ENCODE measurements at regions not wholly inside any gene's neighbourhood (a gene's known extent, or its start where the extent isn't known, plus 50 kb on each side); places are given as distances from the start of the nearest gene placed in this dataset.

DNA sequence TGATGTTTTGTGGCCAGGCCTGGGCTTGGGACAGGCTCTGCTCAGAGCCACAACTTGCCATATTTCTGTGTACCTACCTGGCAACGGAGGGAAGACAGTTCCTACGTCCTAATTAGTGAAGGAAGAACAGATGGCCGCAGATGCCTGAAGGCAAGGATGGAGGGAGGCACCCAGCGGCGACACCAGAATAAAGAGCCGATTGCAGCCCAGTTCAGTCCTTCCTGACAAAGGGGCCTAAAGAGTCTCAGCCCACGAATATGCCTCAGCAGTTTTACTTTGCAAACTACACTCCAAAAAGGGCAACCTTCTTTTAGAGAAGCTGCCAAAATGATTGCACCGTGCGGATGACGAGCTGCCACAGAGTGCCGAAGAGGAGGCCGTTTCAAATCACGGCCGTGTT is 585.8 kb downstream of the GLRX3 start:
- no peak for DNase-seq (ENCODE audit: low read depth)
- TF ChIP-seq, protein P1, sequence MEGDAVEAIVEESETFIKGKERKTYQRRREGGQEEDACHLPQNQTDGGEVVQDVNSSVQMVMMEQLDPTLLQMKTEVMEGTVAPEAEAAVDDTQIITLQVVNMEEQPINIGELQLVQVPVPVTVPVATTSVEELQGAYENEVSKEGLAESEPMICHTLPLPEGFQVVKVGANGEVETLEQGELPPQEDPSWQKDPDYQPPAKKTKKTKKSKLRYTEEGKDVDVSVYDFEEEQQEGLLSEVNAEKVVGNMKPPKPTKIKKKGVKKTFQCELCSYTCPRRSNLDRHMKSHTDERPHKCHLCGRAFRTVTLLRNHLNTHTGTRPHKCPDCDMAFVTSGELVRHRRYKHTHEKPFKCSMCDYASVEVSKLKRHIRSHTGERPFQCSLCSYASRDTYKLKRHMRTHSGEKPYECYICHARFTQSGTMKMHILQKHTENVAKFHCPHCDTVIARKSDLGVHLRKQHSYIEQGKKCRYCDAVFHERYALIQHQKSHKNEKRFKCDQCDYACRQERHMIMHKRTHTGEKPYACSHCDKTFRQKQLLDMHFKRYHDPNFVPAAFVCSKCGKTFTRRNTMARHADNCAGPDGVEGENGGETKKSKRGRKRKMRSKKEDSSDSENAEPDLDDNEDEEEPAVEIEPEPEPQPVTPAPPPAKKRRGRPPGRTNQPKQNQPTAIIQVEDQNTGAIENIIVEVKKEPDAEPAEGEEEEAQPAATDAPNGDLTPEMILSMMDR (conservative IDR thresholded peaks at IDR 0.05; ENCODE audit: low read length), result no peak
- no peak overlapping the region for H3K4me3 ChIP-seq (ENCODE audit: low read length)

DNA sequence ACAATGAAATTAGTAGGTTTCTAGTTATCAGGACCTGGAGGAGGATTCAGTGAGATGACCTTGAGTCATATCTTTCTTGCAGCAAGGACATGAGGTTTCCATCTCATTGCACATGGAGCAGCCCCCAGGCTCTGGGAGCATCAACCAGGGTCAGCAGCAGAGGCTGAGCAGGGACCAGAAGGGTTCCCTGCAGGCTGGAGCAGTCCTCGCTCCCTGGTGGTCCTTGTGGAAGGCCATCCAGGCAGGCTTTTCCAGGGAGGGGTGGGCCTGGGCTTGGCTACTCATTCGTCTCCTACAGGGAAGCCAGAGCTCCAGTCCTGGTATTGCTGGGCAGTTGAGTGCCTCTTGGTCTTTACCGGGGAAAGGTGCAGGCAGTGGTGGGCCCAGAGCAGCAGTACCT is 587.5 kb downstream of the GLRX3 start:
- TF ChIP-seq, protein P1 (conservative IDR thresholded peaks at IDR 0.05; ENCODE audit: low read length), result no peak
- no peak for DNase-seq (ENCODE audit: low read depth)
- no peak overlapping the region for H3K4me3 ChIP-seq (ENCODE audit: low read length)

DNA sequence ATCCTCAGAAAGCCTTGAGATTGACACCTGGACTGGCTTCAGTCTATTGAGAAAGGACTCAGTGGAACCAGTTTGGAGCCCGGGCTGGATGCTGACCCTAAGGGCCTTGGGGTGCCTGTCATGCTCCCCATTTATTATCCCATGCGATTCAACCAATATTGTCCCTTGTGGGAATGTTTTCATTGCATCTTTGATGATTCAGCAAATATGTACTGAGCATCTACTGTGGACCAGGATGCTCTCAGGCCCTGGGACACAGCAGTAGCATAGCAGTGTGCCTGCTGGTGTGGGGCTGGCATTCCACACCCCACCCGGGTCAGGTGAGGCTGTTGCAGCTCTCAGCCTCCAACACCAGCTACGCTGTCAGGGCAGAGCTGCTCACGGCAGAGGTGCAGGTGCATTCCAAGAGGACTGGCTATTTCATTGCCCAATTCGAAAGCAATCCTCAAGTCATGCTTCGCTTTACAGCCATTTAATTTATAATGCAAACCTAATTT is 586.0 kb downstream of the TCERG1L start:
- no peak overlapping the region for H3K4me3 ChIP-seq (ENCODE audit: low read length)
- TF ChIP-seq, protein P1 (conservative IDR thresholded peaks at IDR 0.05; ENCODE audit: low read length), result no peak
- no peak for DNase-seq (ENCODE audit: low read depth)

DNA sequence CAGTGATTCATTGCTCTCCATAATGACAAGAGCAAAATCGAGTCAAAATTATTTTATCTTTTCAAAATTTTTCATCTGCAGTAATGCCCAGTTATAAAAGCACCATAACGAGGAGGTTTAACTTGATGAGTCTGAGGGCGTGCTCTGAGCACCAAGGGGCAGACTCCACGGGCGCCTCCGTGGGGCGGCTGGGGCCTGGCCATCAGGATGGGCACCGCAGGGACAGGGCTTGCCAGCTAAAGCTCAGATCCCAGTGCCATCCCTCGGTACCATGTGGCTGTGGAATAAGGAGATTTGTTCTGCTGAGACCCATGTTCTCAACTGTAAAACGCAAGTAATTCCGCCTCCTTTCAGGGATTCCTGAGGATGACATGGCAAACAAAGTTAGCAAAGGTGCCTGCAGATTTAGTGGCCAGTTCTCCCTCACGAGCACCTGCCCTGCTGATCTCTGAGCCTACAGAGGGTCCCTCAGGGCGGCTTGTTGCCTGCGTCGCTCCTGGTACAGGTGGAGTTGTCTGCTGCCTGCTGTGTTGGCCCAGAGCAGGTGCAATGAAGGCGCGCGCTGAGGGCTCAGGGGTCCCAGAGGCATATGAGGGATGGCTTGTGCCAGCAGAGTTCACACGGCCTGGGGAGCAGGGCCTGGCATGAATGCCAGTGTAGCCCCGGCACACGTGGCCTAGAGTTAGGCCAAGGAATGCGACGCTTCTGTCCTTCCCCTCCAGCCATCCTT is 584.4 kb downstream of the TCERG1L start:
- TF ChIP-seq, protein P1 (conservative IDR thresholded peaks at IDR 0.05; ENCODE audit: low read length), result no peak
- no peak for DNase-seq (ENCODE audit: low read depth)

DNA sequence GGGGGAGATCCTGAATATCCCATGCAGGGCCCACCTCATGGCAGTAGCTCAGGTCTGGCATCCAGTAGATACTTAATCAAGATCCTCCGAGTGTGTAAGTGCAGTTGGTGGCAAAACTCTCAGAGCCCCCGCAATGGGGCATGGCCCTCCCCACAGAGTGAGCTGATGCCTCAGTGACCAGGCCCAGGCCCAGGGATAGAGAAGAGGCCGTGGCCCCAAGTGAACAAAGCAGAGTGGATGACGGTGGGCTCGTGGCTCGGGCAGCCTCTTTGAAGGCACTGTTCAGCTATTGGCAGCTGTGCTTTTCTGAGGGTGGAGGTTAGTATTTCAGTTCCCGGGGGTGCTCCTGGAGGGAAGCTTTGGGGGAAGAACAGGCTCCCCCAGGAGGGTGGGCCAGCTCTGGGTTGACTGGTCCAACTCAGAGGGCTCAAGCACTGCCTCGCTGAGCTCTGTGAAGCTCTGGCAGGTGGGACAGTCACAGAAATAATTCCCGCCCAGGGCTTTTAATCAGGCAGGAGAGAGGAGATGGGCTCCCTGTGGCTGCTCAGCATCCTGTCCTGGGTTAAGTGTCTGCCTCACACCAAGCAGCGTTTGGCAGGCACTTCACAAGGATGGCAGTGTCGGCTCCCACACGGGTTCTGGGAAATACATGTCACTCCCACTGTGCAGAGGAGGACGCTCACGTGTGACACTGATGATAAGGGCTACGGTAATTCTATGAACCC is 583.6 kb downstream of the TCERG1L start:
- no peak overlapping the region for H3K4me3 ChIP-seq (ENCODE audit: low read length)
- no peak for DNase-seq (ENCODE audit: low read depth)
- TF ChIP-seq, protein P1 (conservative IDR thresholded peaks at IDR 0.05; ENCODE audit: low read length), result no peak

More for the DNA sequence above, 584.4 kb downstream of the TCERG1L start:
- no peak overlapping the region for H3K4me3 ChIP-seq (ENCODE audit: low read length)

DNA sequence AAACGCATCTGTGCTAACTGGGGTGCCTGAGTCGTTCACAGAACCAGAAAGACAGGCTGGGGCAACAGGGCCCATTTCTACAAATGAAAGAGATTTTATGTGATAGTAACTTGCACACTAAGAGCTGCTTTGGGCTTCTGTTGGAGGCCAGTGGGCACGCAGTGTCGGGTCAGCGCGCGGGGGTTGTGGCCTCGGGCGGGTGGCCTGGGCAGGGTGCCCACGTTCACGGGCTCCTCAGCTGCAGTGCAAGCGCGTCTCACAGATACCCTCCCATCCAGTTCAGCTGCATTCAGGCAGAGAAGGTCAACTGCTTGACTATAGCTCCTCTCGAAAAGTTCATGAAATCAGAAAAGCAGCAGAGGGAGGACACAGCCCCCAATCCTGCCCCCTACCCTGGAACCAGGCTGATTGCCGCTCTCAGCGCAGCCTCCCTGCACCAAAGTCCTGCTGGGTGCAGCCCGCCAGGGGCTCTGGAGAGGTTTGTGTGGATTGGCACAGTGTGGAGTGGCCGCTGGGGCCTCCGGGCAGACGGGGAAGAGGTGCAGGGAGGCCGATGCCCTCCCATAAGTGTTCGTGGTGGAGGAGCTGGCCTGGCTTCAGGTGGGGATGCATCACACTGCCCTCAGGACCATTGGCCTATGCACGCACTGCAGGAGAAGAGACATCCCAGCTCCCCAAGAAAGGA is 582.8 kb downstream of the TCERG1L start:
- TF ChIP-seq, protein P1 (conservative IDR thresholded peaks at IDR 0.05; ENCODE audit: low read length), result no peak
- no peak for DNase-seq (ENCODE audit: low read depth)
- H3K4me3 ChIP-seq (ENCODE audit: low read length), result no peak overlapping the region

Data from AG10803 (cell line).